ENCODE measurements at regions not wholly inside any gene's neighbourhood (a gene's known extent, or its start where the extent isn't known, plus 50 kb on each side); places are given as distances from the start of the nearest gene placed in this dataset.

DNA sequence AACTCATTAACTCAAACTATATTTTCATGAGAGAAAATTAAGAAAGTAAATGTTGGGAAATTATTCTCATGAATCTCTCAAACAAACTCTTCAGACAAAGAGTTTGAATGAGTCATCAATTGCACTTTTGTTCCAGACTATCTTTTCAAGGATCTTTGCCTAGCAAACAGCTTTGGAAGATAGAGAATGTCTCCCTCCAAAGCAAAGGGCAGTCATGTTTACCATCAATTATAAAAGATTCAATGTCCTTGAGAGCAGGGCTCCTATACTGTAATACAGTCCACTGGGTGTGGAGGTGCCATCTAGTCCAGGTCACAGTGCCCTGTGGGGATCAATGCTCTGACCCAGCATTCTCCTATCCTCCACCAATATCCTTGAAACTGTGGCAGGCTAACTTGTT is 1429.3 kb downstream of the EFNA5 start:
- no peak overlapping the region for H3K27ac ChIP-seq
- no peak for TF ChIP-seq CTCF (IDR thresholded peaks at IDR 0.05)
- H3K4me3 ChIP-seq: no peak overlapping the region
- no peak for DNase-seq (ENCODE audit: low spot score)

- no peak overlapping the region for H3K27ac ChIP-seq
- H3K4me3 ChIP-seq: no peak overlapping the region
- no peak for TF ChIP-seq CTCF (IDR thresholded peaks at IDR 0.05)
- no peak for DNase-seq (ENCODE audit: low spot score)
These were observed 1464.7 kb downstream of the EFNA5 start for GRCh38 chr5:106205916-106206571.

GRCh38 chr5:106202035-106202434 is 1468.7 kb downstream of the EFNA5 start:
- H3K4me3 ChIP-seq: no peak overlapping the region
- H3K27ac ChIP-seq: no peak overlapping the region
- no peak for DNase-seq (ENCODE audit: low spot score)
- TF ChIP-seq CTCF (IDR thresholded peaks at IDR 0.05): no peak

GRCh38 chr5:106200971-106201370 is 1469.8 kb downstream of the EFNA5 start:
- Histone ChIP-seq H3K4me3 (no peak overlapping the region), H3K27ac (no peak overlapping the region)
- no peak for DNase-seq (ENCODE audit: low spot score)
- TF ChIP-seq CTCF (IDR thresholded peaks at IDR 0.05): no peak

- H3K27ac ChIP-seq: no peak overlapping the region
- no peak for DNase-seq (ENCODE audit: low spot score)
- no peak for TF ChIP-seq CTCF (IDR thresholded peaks at IDR 0.05)
- no peak overlapping the region for H3K4me3 ChIP-seq
These were observed 1474.9 kb downstream of the EFNA5 start for GRCh38 chr5:106195679-106196474.

GRCh38 chr5:106189121-106189809 is 1481.5 kb downstream of the EFNA5 start:
- Histone ChIP-seq H3K27ac (no peak overlapping the region), H3K4me3 (no peak overlapping the region)
- no peak for TF ChIP-seq CTCF (IDR thresholded peaks at IDR 0.05)
- no peak for DNase-seq (ENCODE audit: low spot score)
